ENCODE measurements at regions not wholly inside any gene's neighbourhood (a gene's known extent, or its start where the extent isn't known, plus 50 kb on each side); places are given as distances from the start of the nearest gene placed in this dataset.

GRCh38 chr3:117201901-117202774 is 492.6 kb downstream of the TUSC7 start:
- DNase-seq = no peak

- no peak for DNase-seq
These were observed 507.8 kb downstream of the TUSC7 start for GRCh38 chr3:117217355-117217754.

GRCh38 chr3:117217760-117218316 is 508.3 kb downstream of the TUSC7 start:
- no peak for DNase-seq

- DNase-seq = no peak
These were observed 509.1 kb downstream of the TUSC7 start for GRCh38 chr3:117218641-117219048.

- DNase-seq = no peak
These were observed 509.7 kb downstream of the TUSC7 start for GRCh38 chr3:117219296-117219695.

- no peak for DNase-seq
These were observed 517.4 kb downstream of the TUSC7 start for GRCh38 chr3:117226932-117227331.

GRCh38 chr3:117228466-117228865 is 518.9 kb downstream of the TUSC7 start:
- DNase-seq = no peak

- DNase-seq = no peak
These were observed 521.3 kb downstream of the TUSC7 start for GRCh38 chr3:117230924-117231323.

- DNase-seq = no peak
These were observed 524.8 kb downstream of the TUSC7 start for GRCh38 chr3:117234331-117234730.

GRCh38 chr3:117235304-117235703 is 525.7 kb downstream of the TUSC7 start:
- no peak for DNase-seq

- no peak for DNase-seq
These were observed 529.2 kb downstream of the TUSC7 start for GRCh38 chr3:117238806-117239205.

GRCh38 chr3:117243657-117244056 is 534.1 kb downstream of the TUSC7 start:
- DNase-seq = no peak

GRCh38 chr3:117246771-117247555 is 537.4 kb downstream of the TUSC7 start:
- no peak for DNase-seq

- DNase-seq = no peak
These were observed 538.6 kb downstream of the TUSC7 start for GRCh38 chr3:117248153-117248552.

GRCh38 chr3:117252208-117252607 is 542.6 kb downstream of the TUSC7 start:
- DNase-seq = no peak

- no peak for DNase-seq
These were observed 543.1 kb downstream of the TUSC7 start for GRCh38 chr3:117252651-117253050.

GRCh38 chr3:117253636-117254035 is 544.1 kb downstream of the TUSC7 start:
- DNase-seq = no peak

- no peak for DNase-seq
These were observed 545.4 kb downstream of the TUSC7 start for GRCh38 chr3:117254985-117255384.

GRCh38 chr3:117255736-117256135 is 546.2 kb downstream of the TUSC7 start:
- DNase-seq = no peak

- DNase-seq = no peak
These were observed 552.4 kb downstream of the TUSC7 start for GRCh38 chr3:117261983-117262421.

GRCh38 chr3:117263270-117263669 is 553.7 kb downstream of the TUSC7 start:
- no peak for DNase-seq

- no peak for DNase-seq
These were observed 554.2 kb downstream of the TUSC7 start for GRCh38 chr3:117263745-117264144.

GRCh38 chr3:117264204-117264994 is 554.8 kb downstream of the TUSC7 start:
- no peak for DNase-seq
